ENCODE measurements at regions not wholly inside any gene's neighbourhood (a gene's known extent, or its start where the extent isn't known, plus 50 kb on each side); places are given as distances from the start of the nearest gene placed in this dataset.

GRCh38 chr14:106204063-106204462 lies 677.7 kb downstream of the TMEM121 start:
- DNase-seq (ENCODE audit: low read depth): no peak
- no peak overlapping the region for H3K4me3 ChIP-seq (ENCODE audit: low read depth, low read length)
- no peak for TF ChIP-seq CTCF (IDR thresholded peaks at IDR 0.05; ENCODE audit: insufficient read depth, low read length)

- TF ChIP-seq CTCF (IDR thresholded peaks at IDR 0.05; ENCODE audit: insufficient read depth, low read length): no peak
- DNase-seq (ENCODE audit: low read depth): no peak
- no peak overlapping the region for H3K4me3 ChIP-seq (ENCODE audit: low read depth, low read length)
Observed at GRCh38 chr14:106207316-106207715, 680.9 kb downstream of the TMEM121 start.

GRCh38 chr14:106208794-106209193 lies 682.4 kb downstream of the TMEM121 start:
- DNase-seq (ENCODE audit: low read depth): no peak
- TF ChIP-seq CTCF (IDR thresholded peaks at IDR 0.05; ENCODE audit: insufficient read depth, low read length): no peak
- no peak overlapping the region for H3K4me3 ChIP-seq (ENCODE audit: low read depth, low read length)

- TF ChIP-seq CTCF (IDR thresholded peaks at IDR 0.05; ENCODE audit: insufficient read depth, low read length): no peak
- DNase-seq (ENCODE audit: low read depth): no peak
- H3K4me3 ChIP-seq (ENCODE audit: low read depth, low read length): no peak overlapping the region
Observed at GRCh38 chr14:106209755-106210154, 683.4 kb downstream of the TMEM121 start.

- no peak for DNase-seq (ENCODE audit: low read depth)
- TF ChIP-seq CTCF (IDR thresholded peaks at IDR 0.05; ENCODE audit: insufficient read depth, low read length): no peak
- no peak overlapping the region for H3K4me3 ChIP-seq (ENCODE audit: low read depth, low read length)
Observed at GRCh38 chr14:106210650-106211049, 684.3 kb downstream of the TMEM121 start.

- H3K4me3 ChIP-seq (ENCODE audit: low read depth, low read length): no peak overlapping the region
- no peak for DNase-seq (ENCODE audit: low read depth)
- no peak for TF ChIP-seq CTCF (IDR thresholded peaks at IDR 0.05; ENCODE audit: insufficient read depth, low read length)
Observed at GRCh38 chr14:106211334-106211900, 685.0 kb downstream of the TMEM121 start.

- H3K4me3 ChIP-seq (ENCODE audit: low read depth, low read length): no peak overlapping the region
- DNase-seq (ENCODE audit: low read depth): no peak
- no peak for TF ChIP-seq CTCF (IDR thresholded peaks at IDR 0.05; ENCODE audit: insufficient read depth, low read length)
Observed at GRCh38 chr14:106215229-106215628, 688.8 kb downstream of the TMEM121 start.
